GM20000 (cell line): ENCODE measurements at regions not wholly inside any gene's neighbourhood (a gene's known extent, or its start where the extent isn't known, plus 50 kb on each side); places are given as distances from the start of the nearest gene placed in this dataset.

Source experiments
- DNase-seq: peaks from one replicate; pipeline ENCODE4 v3.0.0; 2012; ENCODE audit warnings: low spot score
- TF ChIP-seq, protein P1 (sequence below): IDR thresholded peaks from 2 replicates; pipeline ENCODE4 v1.5.1; 2012; ENCODE audit warnings: mild to moderate bottlenecking, control low read depth; ENCODE audit errors: extremely low read depth, missing control alignments

- no peak for DNase-seq
- TF ChIP-seq, protein P1, sequence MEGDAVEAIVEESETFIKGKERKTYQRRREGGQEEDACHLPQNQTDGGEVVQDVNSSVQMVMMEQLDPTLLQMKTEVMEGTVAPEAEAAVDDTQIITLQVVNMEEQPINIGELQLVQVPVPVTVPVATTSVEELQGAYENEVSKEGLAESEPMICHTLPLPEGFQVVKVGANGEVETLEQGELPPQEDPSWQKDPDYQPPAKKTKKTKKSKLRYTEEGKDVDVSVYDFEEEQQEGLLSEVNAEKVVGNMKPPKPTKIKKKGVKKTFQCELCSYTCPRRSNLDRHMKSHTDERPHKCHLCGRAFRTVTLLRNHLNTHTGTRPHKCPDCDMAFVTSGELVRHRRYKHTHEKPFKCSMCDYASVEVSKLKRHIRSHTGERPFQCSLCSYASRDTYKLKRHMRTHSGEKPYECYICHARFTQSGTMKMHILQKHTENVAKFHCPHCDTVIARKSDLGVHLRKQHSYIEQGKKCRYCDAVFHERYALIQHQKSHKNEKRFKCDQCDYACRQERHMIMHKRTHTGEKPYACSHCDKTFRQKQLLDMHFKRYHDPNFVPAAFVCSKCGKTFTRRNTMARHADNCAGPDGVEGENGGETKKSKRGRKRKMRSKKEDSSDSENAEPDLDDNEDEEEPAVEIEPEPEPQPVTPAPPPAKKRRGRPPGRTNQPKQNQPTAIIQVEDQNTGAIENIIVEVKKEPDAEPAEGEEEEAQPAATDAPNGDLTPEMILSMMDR: no peak
Measured at GRCh38 chr13:99652141-99652540, 150.9 kb downstream of the TM9SF2 start.

GRCh38 chr13:99651016-99651415 is 149.7 kb downstream of the TM9SF2 start:
- no peak for DNase-seq
- TF ChIP-seq, protein P1: no peak

GRCh38 chr13:99650410-99650809 is 149.1 kb downstream of the TM9SF2 start:
- DNase-seq: no peak
- TF ChIP-seq, protein P1: no peak

DNA sequence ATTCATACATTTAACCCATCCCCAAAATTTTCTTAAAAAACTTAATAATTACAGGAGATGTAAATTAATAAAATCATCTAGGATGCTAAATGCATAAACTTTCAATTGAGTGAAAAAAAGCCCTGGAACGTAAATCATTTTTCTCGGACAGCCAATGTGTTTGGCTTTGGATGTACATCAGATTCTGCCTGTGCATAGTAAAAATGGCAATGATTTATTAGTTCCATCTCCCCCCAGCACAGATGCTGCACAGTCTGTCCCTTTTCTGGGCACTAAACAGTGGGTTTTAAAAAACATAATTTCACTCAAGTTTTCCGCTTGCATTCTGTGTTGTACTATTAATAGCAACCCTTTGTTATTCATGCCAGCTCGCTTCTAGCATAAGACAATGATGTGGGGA is 147.7 kb downstream of the TM9SF2 start:
- TF ChIP-seq, protein P1: no peak
- no peak for DNase-seq

- TF ChIP-seq, protein P1: no peak
- DNase-seq: no peak
Measured at GRCh38 chr13:99648066-99648665, 146.9 kb downstream of the TM9SF2 start.

GRCh38 chr13:99647596-99647985 is 146.3 kb downstream of the TM9SF2 start:
- no peak for DNase-seq
- TF ChIP-seq, protein P1: no peak

DNA sequence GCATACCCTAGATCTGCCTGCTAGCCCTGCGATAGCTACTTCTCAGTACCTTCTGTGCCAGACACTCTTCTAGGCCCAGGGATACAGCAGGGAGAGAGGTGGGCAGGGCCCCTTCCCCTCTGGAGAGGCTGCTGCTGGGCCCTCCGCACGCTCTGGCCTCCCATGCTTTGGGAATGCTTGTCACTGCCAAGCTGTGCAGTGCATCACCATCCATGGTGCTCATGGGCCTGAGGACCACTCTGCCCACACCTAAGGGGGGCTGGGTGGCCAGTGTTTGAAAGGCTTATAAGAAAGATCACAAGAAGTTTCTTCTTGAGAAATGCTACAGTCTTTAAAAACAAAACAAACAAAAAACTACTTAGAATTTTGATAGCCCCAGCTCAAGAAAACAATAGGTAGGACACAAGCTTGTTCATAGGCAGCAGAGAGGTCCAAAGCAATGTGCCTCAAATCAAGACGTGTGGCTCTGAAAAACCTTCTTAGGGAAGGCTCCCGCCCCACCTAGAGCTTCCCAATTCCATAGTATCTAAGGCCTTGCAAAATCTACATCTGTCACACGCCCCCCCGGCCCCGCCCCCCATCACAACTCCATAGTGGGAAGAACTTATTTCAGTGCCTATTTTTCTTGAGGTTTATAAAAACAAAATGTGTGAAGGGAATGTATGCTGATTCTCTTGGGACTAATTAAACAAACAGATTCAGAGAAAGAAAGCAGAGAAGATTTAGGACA is 145.8 kb downstream of the TM9SF2 start:
- TF ChIP-seq, protein P1: no peak
- DNase-seq: no peak
